ENCODE measurements at regions not wholly inside any gene's neighbourhood (a gene's known extent, or its start where the extent isn't known, plus 50 kb on each side); places are given as distances from the start of the nearest gene placed in this dataset.
"Not testable (repeated sequence)": the region's sequence is repeated elsewhere in the genome, so short reads cannot be mapped to it uniquely, and the experiment has no call there.

- no peak for DNase-seq
Observed at GRCh38 chr1:192906334-192906733, 97.5 kb downstream of the RGS2 start.

GRCh38 chr1:192907545-192908243 is 98.9 kb downstream of the RGS2 start:
- no peak for DNase-seq

- DNase-seq: not testable (repeated sequence)
Observed at GRCh38 chr1:192911896-192912656, 103.2 kb downstream of the RGS2 start.

GRCh38 chr1:192913683-192914082 is 104.8 kb downstream of the RGS2 start:
- no peak for DNase-seq

GRCh38 chr1:192914092-192914491 is 105.3 kb downstream of the RGS2 start:
- no peak for DNase-seq

DNA sequence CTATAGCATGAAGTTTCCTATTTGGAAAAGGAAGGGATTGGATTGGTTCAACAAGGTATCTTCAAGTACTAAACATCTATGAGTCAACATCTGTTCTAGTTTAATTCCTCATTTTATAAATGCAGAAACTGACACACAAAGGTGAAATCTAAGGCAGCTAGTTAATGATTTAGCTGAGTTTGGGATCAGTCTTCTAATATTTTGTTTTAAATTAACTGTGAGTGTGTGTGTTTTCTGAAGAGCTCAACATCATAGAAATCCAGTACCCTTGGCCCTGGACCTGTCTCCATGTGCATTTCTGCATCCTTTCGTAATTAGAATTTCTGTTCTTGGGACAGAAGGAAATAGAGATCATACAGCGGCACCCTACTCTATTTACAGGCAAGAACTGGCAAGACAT is 105.9 kb downstream of the RGS2 start:
- DNase-seq: no peak

DNA sequence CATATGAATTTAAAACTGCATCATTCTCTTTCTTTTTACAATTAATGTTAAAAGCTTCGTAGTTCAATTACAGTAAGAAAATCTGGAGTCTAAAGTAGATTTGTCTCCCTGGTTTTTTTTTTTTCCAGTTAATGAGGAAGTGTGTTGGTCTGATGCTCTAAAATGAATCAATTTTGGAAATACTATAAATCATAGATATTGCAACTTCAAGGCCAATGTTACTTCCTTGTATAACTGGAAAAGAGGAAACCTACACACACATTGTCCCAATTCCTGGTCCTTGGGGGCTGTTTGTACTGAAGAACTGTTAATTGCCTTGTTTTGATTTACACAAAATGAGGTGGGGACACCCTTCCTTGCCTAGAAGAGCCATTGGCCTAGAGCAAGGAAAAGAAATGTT is 107.2 kb downstream of the RGS2 start:
- DNase-seq: no peak

DNA sequence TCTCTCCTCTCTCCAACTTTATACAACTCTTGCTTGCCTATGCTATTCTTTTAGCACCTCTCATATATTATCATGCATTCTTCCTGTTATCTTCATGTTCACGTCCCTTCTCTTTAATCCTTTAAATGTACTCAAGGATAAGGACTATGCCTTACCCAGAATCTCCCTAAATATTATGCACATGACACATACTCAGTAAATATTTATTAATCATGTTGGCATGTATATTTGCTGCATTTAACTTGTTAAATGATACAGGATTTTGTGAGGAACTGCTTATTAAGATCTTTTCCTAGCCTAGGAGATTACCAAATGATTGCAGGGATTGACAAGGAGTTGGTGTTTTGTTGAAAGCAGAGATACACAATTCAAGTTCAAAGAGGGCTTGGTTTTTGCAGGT is 109.4 kb downstream of the RGS2 start:
- DNase-seq: no peak

- no peak for DNase-seq
Observed at GRCh38 chr1:192920412-192920811, 111.6 kb downstream of the RGS2 start.

GRCh38 chr1:192925609-192926008 is 116.8 kb downstream of the RGS2 start:
- DNase-seq: no peak

GRCh38 chr1:192926736-192927135 is 117.9 kb downstream of the RGS2 start:
- DNase-seq: no peak

- no peak for DNase-seq
Observed at GRCh38 chr1:192927496-192927895, 118.7 kb downstream of the RGS2 start.

GRCh38 chr1:192929597-192929996 is 120.8 kb downstream of the RGS2 start:
- no peak for DNase-seq

DNA sequence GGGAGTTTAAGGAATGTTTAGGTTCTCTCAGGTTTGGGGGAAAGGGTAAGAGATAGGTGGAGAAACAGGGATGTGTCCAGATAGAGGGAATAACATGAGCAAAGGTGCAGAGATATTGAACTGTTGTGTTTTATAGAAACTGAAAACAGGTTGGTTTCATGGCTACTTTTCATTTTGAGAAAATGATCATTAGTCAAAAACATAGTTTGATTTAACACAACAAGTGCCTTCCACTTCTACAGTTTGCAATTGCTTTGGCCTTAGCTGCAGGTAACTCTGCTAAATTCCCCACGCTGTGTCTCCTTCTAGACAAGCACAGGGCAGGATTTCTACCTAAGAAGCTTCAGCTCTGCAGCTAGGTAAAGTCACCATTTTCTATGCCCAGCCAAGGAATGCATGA is 124.9 kb downstream of the RGS2 start:
- no peak for DNase-seq

GRCh38 chr1:192936313-192937018 is 122.7 kb downstream of the UCHL5 start:
- DNase-seq: no peak

GRCh38 chr1:192937128-192937527 is 122.0 kb downstream of the UCHL5 start:
- no peak for DNase-seq

GRCh38 chr1:192939440-192939839 is 119.7 kb downstream of the UCHL5 start:
- no peak for DNase-seq

- DNase-seq: no peak
Observed at GRCh38 chr1:192940658-192941057, 118.5 kb downstream of the UCHL5 start.

GRCh38 chr1:192941722-192942411 is 117.3 kb downstream of the UCHL5 start:
- no peak for DNase-seq

DNA sequence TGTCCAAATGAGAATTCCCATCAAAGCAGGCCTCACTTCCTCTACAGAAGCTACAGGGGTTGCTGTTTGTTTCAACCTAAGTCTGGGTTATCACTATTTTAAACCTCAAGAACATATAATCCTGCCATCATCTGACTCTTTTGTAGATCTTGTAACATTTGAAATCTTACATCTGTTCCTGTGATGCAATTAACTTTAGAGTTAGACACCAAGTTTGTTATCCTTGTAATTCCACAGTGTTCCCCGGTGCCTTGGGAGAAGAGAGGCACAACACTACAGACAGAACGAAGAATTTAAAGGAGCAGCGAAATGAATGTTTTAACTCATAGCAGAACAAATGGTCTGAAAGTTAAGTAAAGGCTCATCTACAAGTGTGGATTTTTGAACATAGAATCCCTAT is 116.1 kb downstream of the UCHL5 start:
- no peak for DNase-seq

DNA sequence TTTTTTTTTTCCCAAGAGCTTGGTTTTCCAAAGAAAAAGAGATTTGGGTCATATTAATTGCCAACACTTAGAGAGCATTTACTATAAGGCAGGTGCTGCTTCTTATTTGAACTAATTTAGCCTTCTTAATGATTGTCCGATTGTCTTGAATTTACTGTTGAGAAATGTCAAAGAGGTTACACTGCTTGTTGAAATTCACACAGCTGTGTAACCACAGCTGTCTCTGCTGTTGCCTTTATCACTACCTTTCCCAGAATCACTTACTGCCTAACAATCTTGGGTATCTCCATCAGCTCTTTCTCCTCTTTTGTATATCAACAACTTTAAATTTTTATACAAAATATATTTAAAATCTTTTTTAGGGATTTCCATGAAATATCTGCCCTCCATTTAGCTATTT is 115.6 kb downstream of the UCHL5 start:
- DNase-seq: no peak

- DNase-seq: no peak
Observed at GRCh38 chr1:192945390-192946130, 113.6 kb downstream of the UCHL5 start.

- DNase-seq: no peak
Observed at GRCh38 chr1:192949783-192950182, 109.4 kb downstream of the UCHL5 start.

Measured in fibroblast of skin of right quadriceps (primary cell).